Fibroblast of lung (primary cell): ENCODE measurements at regions not wholly inside any gene's neighbourhood (a gene's known extent, or its start where the extent isn't known, plus 50 kb on each side); places are given as distances from the start of the nearest gene placed in this dataset.

Experiments used
- EZH2 ChIP-seq: IDR thresholded peaks from 2 replicates; pipeline ENCODE4 v1.5.1; 2012; ENCODE audit warnings: low read length, control low read depth, mild to moderate bottlenecking; ENCODE audit errors: missing control alignments
- TF ChIP-seq, protein P1 (sequence below), 2 donors: IDR thresholded peaks in 1 of 2; conservative IDR thresholded peaks in 1 of 2; 1 replicate in 1 of 2; 2 replicates in 1 of 2; pipeline ENCODE4 v1.5.1; 2011 to 2012; ENCODE audit warnings: low read length in 2 of 2, control low read depth in 1 of 2, inconsistent platforms in 1 of 2, low read depth in 1 of 2, mild to moderate bottlenecking in 1 of 2

GRCh38 chr6:56775498-56776166 lies 132.9 kb upstream of the DST start:
- TF ChIP-seq, protein P1, sequence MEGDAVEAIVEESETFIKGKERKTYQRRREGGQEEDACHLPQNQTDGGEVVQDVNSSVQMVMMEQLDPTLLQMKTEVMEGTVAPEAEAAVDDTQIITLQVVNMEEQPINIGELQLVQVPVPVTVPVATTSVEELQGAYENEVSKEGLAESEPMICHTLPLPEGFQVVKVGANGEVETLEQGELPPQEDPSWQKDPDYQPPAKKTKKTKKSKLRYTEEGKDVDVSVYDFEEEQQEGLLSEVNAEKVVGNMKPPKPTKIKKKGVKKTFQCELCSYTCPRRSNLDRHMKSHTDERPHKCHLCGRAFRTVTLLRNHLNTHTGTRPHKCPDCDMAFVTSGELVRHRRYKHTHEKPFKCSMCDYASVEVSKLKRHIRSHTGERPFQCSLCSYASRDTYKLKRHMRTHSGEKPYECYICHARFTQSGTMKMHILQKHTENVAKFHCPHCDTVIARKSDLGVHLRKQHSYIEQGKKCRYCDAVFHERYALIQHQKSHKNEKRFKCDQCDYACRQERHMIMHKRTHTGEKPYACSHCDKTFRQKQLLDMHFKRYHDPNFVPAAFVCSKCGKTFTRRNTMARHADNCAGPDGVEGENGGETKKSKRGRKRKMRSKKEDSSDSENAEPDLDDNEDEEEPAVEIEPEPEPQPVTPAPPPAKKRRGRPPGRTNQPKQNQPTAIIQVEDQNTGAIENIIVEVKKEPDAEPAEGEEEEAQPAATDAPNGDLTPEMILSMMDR (conservative IDR thresholded peaks at IDR 0.05 in 1 of 2, IDR thresholded peaks at IDR 0.05 in 1 of 2; ENCODE audit: low read depth in 1 of 2, low read length in 2 of 2), result no peak
- TF ChIP-seq EZH2, result no peak
